ENCODE measurements at regions not wholly inside any gene's neighbourhood (a gene's known extent, or its start where the extent isn't known, plus 50 kb on each side); places are given as distances from the start of the nearest gene placed in this dataset.

- no peak for TF ChIP-seq ELF4 (IDR thresholded peaks at IDR 0.05)
- TF ChIP-seq FOXM1 (IDR thresholded peaks at IDR 0.05; ENCODE audit: borderline replicate concordance): no peak
- no peak for TF ChIP-seq CTBP1 (IDR thresholded peaks at IDR 0.05; ENCODE audit: borderline replicate concordance)
- TF ChIP-seq ZNF384 (IDR thresholded peaks at IDR 0.05): no peak
- no peak for TF ChIP-seq BHLHE40 (IDR thresholded peaks at IDR 0.05; ENCODE audit: borderline replicate concordance)
- no peak for TF ChIP-seq NFRKB (IDR thresholded peaks at IDR 0.05)
- TF ChIP-seq FOXK2 (IDR thresholded peaks at IDR 0.05): no peak
- TF ChIP-seq SP1 (IDR thresholded peaks at IDR 0.05): no peak
- no peak for TF ChIP-seq FOXA1 (IDR thresholded peaks at IDR 0.05)
- no peak for TF ChIP-seq SUZ12 (IDR thresholded peaks at IDR 0.05)
- no peak for TF ChIP-seq ARNT (IDR thresholded peaks at IDR 0.05)
- no peak for TF ChIP-seq HDGF (IDR thresholded peaks at IDR 0.05; ENCODE audit: borderline replicate concordance)
- TF ChIP-seq TARDBP (IDR thresholded peaks at IDR 0.05): no peak
- no peak for TF ChIP-seq L3MBTL2 (conservative IDR thresholded peaks at IDR 0.05)
These were observed 321.4 kb upstream of the SEL1L start for GRCh38 chr14:81855007-81855406.
